ENCODE measurements at regions not wholly inside any gene's neighbourhood (a gene's known extent, or its start where the extent isn't known, plus 50 kb on each side); places are given as distances from the start of the nearest gene placed in this dataset.

GRCh38 chr4:158996669-158997074, 106.2 kb upstream of the RAPGEF2 start:
- Mint-ChIP-seq H3K27me3 (peaks cover 0 to under 1% of the 10 kb centered on the region in 2 donors), H3K4me3 (no peak overlapping the region), H3K36me3 (no peaks in the 10 kb centered on the region), H3K9me3 (no peaks in the 10 kb centered on the region), H3K4me1 (no peaks in the 10 kb centered on the region), H3K27ac (no peak overlapping the region)
- no peak for DNase-seq
- CTCF ChIA-PET (ENCODE audit: partially characterized antibody) = no interaction called here
- no peaks in the 10 kb centered on the region for H3K9me3 ChIP-seq (ENCODE audit: control insufficient read depth in 1 of 2, low read length in 2 of 2)
- H3K27ac ChIP-seq (ENCODE audit: low read depth, low read length) = no peak overlapping the region
- POLR2A ChIA-PET (ENCODE audit: partially characterized antibody) = no interaction called here
- no peaks in the 10 kb centered on the region for H3K4me1 ChIP-seq (ENCODE audit: insufficient read depth, low read length)
- intact Hi-C loops (cut with micrococcal nuclease) = no loop called here
- no peaks in the 10 kb centered on the region for H3K36me3 ChIP-seq (ENCODE audit: insufficient read depth, low read length)
- no peak overlapping the region for H3K4me3 ChIP-seq (ENCODE audit: low read length in 2 of 2)
- no peaks in the 10 kb centered on the region for H3K27me3 ChIP-seq (ENCODE audit: insufficient read depth, low read length)

GRCh38 chr4:158997660-158998349, 105.1 kb upstream of the RAPGEF2 start:
- Histone ChIP-seq H3K36me3 (ENCODE audit: insufficient read depth, low read length) (no peaks in the 10 kb centered on the region), H3K4me1 (ENCODE audit: insufficient read depth, low read length) (no peaks in the 10 kb centered on the region), H3K27me3 (ENCODE audit: insufficient read depth, low read length) (no peaks in the 10 kb centered on the region), H3K27ac (ENCODE audit: low read depth, low read length) (no peak overlapping the region), H3K4me3 (ENCODE audit: low read length in 2 of 2) (no peak overlapping the region), H3K9me3 (ENCODE audit: control insufficient read depth in 1 of 2, low read length in 2 of 2) (no peaks in the 10 kb centered on the region)
- H3K9me3 Mint-ChIP-seq = no peaks in the 10 kb centered on the region
- intact Hi-C loops (cut with micrococcal nuclease) = no loop called here
- H3K4me3 Mint-ChIP-seq = no peak overlapping the region
- H3K36me3 Mint-ChIP-seq = no peaks in the 10 kb centered on the region
- CTCF ChIA-PET (ENCODE audit: partially characterized antibody) = no interaction called here
- H3K27ac Mint-ChIP-seq = no peak overlapping the region
- DNase-seq = no peak
- POLR2A ChIA-PET (ENCODE audit: partially characterized antibody) = no interaction called here
- H3K4me1 Mint-ChIP-seq = no peaks in the 10 kb centered on the region
- peaks cover 0 to 3% of the 10 kb centered on the region in 2 donors for H3K27me3 Mint-ChIP-seq

- no peak overlapping the region for H3K27ac ChIP-seq (ENCODE audit: low read depth, low read length)
- no peaks in the 10 kb centered on the region for H3K36me3 Mint-ChIP-seq
- no peak overlapping the region for H3K4me3 Mint-ChIP-seq
- POLR2A ChIA-PET (ENCODE audit: partially characterized antibody) = no interaction called here
- no peaks in the 10 kb centered on the region for H3K4me1 Mint-ChIP-seq
- no peak for DNase-seq
- CTCF ChIA-PET (ENCODE audit: partially characterized antibody) = no interaction called here
- H3K27me3 Mint-ChIP-seq = peaks cover under 1 to 5% of the 10 kb centered on the region in 2 donors
- intact Hi-C loops (cut with micrococcal nuclease) = no loop called here
- no peaks in the 10 kb centered on the region for H3K36me3 ChIP-seq (ENCODE audit: insufficient read depth, low read length)
- H3K27me3 ChIP-seq (ENCODE audit: insufficient read depth, low read length) = no peaks in the 10 kb centered on the region
- H3K9me3 Mint-ChIP-seq = no peaks in the 10 kb centered on the region
- no peaks in the 10 kb centered on the region for H3K4me1 ChIP-seq (ENCODE audit: insufficient read depth, low read length)
- no peak overlapping the region for H3K4me3 ChIP-seq (ENCODE audit: low read length in 2 of 2)
- no peak overlapping the region for H3K27ac Mint-ChIP-seq
- H3K9me3 ChIP-seq (ENCODE audit: control insufficient read depth in 1 of 2, low read length in 2 of 2) = no peaks in the 10 kb centered on the region
These were observed 104.3 kb upstream of the RAPGEF2 start for GRCh38 chr4:158998624-158999023.

GRCh38 chr4:158999166-158999682, 103.7 kb upstream of the RAPGEF2 start:
- H3K4me3 ChIP-seq (ENCODE audit: low read length in 2 of 2) = no peak overlapping the region
- H3K4me3 Mint-ChIP-seq = no peak overlapping the region
- no peaks in the 10 kb centered on the region for H3K36me3 ChIP-seq (ENCODE audit: insufficient read depth, low read length)
- H3K36me3 Mint-ChIP-seq = no peaks in the 10 kb centered on the region
- DNase-seq = no peak
- no peaks in the 10 kb centered on the region for H3K4me1 ChIP-seq (ENCODE audit: insufficient read depth, low read length)
- ChIA-PET CTCF (ENCODE audit: partially characterized antibody) (no interaction called here), POLR2A (ENCODE audit: partially characterized antibody) (no interaction called here)
- no peaks in the 10 kb centered on the region for H3K9me3 ChIP-seq (ENCODE audit: control insufficient read depth in 1 of 2, low read length in 2 of 2)
- no peak overlapping the region for H3K27ac ChIP-seq (ENCODE audit: low read depth, low read length)
- H3K27me3 ChIP-seq (ENCODE audit: insufficient read depth, low read length) = no peaks in the 10 kb centered on the region
- intact Hi-C loops (cut with micrococcal nuclease) = no loop called here
- H3K27me3 Mint-ChIP-seq = peaks cover 2 to 5% of the 10 kb centered on the region in 2 donors
- no peaks in the 10 kb centered on the region for H3K4me1 Mint-ChIP-seq
- no peak overlapping the region for H3K27ac Mint-ChIP-seq
- no peaks in the 10 kb centered on the region for H3K9me3 Mint-ChIP-seq

GRCh38 chr4:158999849-159000248, 103.0 kb upstream of the RAPGEF2 start:
- Histone ChIP-seq H3K9me3 (ENCODE audit: control insufficient read depth in 1 of 2, low read length in 2 of 2) (no peaks in the 10 kb centered on the region), H3K27ac (ENCODE audit: low read depth, low read length) (no peak overlapping the region), H3K27me3 (ENCODE audit: insufficient read depth, low read length) (no peaks in the 10 kb centered on the region), H3K4me3 (ENCODE audit: low read length in 2 of 2) (no peak overlapping the region), H3K36me3 (ENCODE audit: insufficient read depth, low read length) (no peaks in the 10 kb centered on the region), H3K4me1 (ENCODE audit: insufficient read depth, low read length) (no peaks in the 10 kb centered on the region)
- Mint-ChIP-seq H3K9me3 (no peaks in the 10 kb centered on the region), H3K4me3 (no peak overlapping the region), H3K36me3 (no peaks in the 10 kb centered on the region), H3K4me1 (no peaks in the 10 kb centered on the region), H3K27me3 (peaks cover 2 to 5% of the 10 kb centered on the region in 2 donors), H3K27ac (no peak overlapping the region)
- ChIA-PET CTCF (ENCODE audit: partially characterized antibody) (no interaction called here), POLR2A (ENCODE audit: partially characterized antibody) (no interaction called here)
- intact Hi-C loops (cut with micrococcal nuclease) = no loop called here
- no peak for DNase-seq

- ChIA-PET CTCF (ENCODE audit: partially characterized antibody) (no interaction called here), POLR2A (ENCODE audit: partially characterized antibody) (no interaction called here)
- Mint-ChIP-seq H3K27ac (no peak overlapping the region), H3K36me3 (no peaks in the 10 kb centered on the region), H3K9me3 (no peaks in the 10 kb centered on the region), H3K4me1 (no peaks in the 10 kb centered on the region), H3K27me3 (peaks cover 5 to 6% of the 10 kb centered on the region in 2 donors), H3K4me3 (no peak overlapping the region)
- Histone ChIP-seq H3K36me3 (ENCODE audit: insufficient read depth, low read length) (no peaks in the 10 kb centered on the region), H3K27me3 (ENCODE audit: insufficient read depth, low read length) (no peaks in the 10 kb centered on the region), H3K4me3 (ENCODE audit: low read length in 2 of 2) (no peak overlapping the region), H3K27ac (ENCODE audit: low read depth, low read length) (no peak overlapping the region), H3K4me1 (ENCODE audit: insufficient read depth, low read length) (no peaks in the 10 kb centered on the region), H3K9me3 (ENCODE audit: control insufficient read depth in 1 of 2, low read length in 2 of 2) (no peaks in the 10 kb centered on the region)
- intact Hi-C loops (cut with micrococcal nuclease) = no loop called here
- no peak for DNase-seq
These were observed 99.9 kb upstream of the RAPGEF2 start for GRCh38 chr4:159002950-159003349.

- no peak overlapping the region for H3K27ac Mint-ChIP-seq
- Histone ChIP-seq H3K4me3 (ENCODE audit: low read length in 2 of 2) (no peak overlapping the region), H3K4me1 (ENCODE audit: insufficient read depth, low read length) (no peaks in the 10 kb centered on the region), H3K9me3 (ENCODE audit: control insufficient read depth in 1 of 2, low read length in 2 of 2) (no peaks in the 10 kb centered on the region), H3K27ac (ENCODE audit: low read depth, low read length) (no peak overlapping the region), H3K27me3 (ENCODE audit: insufficient read depth, low read length) (no peaks in the 10 kb centered on the region), H3K36me3 (ENCODE audit: insufficient read depth, low read length) (no peaks in the 10 kb centered on the region)
- DNase-seq = no peak
- H3K36me3 Mint-ChIP-seq = no peaks in the 10 kb centered on the region
- CTCF ChIA-PET (ENCODE audit: partially characterized antibody) = interaction anchor here (0.7 to 1.3 kb wide), 2 partner anchors 8 to 9 kb away, joined by 3 to 5 read pairs; no protein-coding TSS in a partner anchor
- no peak overlapping the region for H3K4me3 Mint-ChIP-seq
- POLR2A ChIA-PET (ENCODE audit: partially characterized antibody) = no interaction called here
- intact Hi-C loops (cut with micrococcal nuclease) = no loop called here
- H3K9me3 Mint-ChIP-seq = no peaks in the 10 kb centered on the region
- H3K4me1 Mint-ChIP-seq = no peaks in the 10 kb centered on the region
- H3K27me3 Mint-ChIP-seq = peaks cover 7% of the 10 kb centered on the region in 2 donors
These were observed 99.2 kb upstream of the RAPGEF2 start for GRCh38 chr4:159003420-159004253.
